NAMALWA (cell line): ENCODE measurements at regions not wholly inside any gene's neighbourhood (a gene's known extent, or its start where the extent isn't known, plus 50 kb on each side); places are given as distances from the start of the nearest gene placed in this dataset.
"Not testable (repeated sequence)": the region's sequence is repeated elsewhere in the genome, so short reads cannot be mapped to it uniquely, and the experiment has no call there.

Experiments
- DNase-seq: peaks from one replicate; pipeline ENCODE4 v3.0.0-alpha.2; 2015; ENCODE audit warnings: low spot score

- DNase-seq = no peak
Observed at GRCh38 chrX:125678258-125678657, 358.6 kb downstream of the TEX13C start.

GRCh38 chrX:125680366-125680765 is 360.7 kb downstream of the TEX13C start:
- no peak for DNase-seq

GRCh38 chrX:125681058-125681457 is 361.4 kb downstream of the TEX13C start:
- DNase-seq = no peak

- DNase-seq = peak; percentile 1
Observed at GRCh38 chrX:125681507-125681906, 361.8 kb downstream of the TEX13C start.

- DNase-seq = not testable (repeated sequence)
Observed at GRCh38 chrX:125690522-125690921, 370.9 kb downstream of the TEX13C start.

- no peak for DNase-seq
Observed at GRCh38 chrX:125694171-125694570, 374.5 kb downstream of the TEX13C start.

- DNase-seq = no peak
Observed at GRCh38 chrX:125709074-125709473, 389.4 kb downstream of the TEX13C start.

- no peak for DNase-seq
Observed at GRCh38 chrX:125709532-125709931, 389.9 kb downstream of the TEX13C start.

- DNase-seq = no peak
Observed at GRCh38 chrX:125710403-125711062, 390.9 kb downstream of the TEX13C start.

- DNase-seq = no peak
Observed at GRCh38 chrX:125711103-125711502, 391.4 kb downstream of the TEX13C start.

- DNase-seq = no peak
Observed at GRCh38 chrX:125713633-125714032, 394.0 kb downstream of the TEX13C start.

GRCh38 chrX:125727117-125727516 is 407.4 kb downstream of the TEX13C start:
- no peak for DNase-seq

- DNase-seq = no peak
Observed at GRCh38 chrX:125736008-125736729, 416.5 kb downstream of the TEX13C start.

GRCh38 chrX:125742811-125743210 is 423.1 kb downstream of the TEX13C start:
- no peak for DNase-seq

- no peak for DNase-seq
Observed at GRCh38 chrX:125744914-125745313, 421.2 kb downstream of the DCAF12L2 start.

- no peak for DNase-seq
Observed at GRCh38 chrX:125757794-125758564, 408.1 kb downstream of the DCAF12L2 start.

GRCh38 chrX:125758819-125759218 is 407.3 kb downstream of the DCAF12L2 start:
- no peak for DNase-seq

GRCh38 chrX:125762954-125763353 is 403.1 kb downstream of the DCAF12L2 start:
- no peak for DNase-seq

- DNase-seq = no peak
Observed at GRCh38 chrX:125765347-125765746, 400.7 kb downstream of the DCAF12L2 start.

- no peak for DNase-seq
Observed at GRCh38 chrX:125769628-125770027, 396.5 kb downstream of the DCAF12L2 start.

- no peak for DNase-seq
Observed at GRCh38 chrX:125778261-125778660, 387.8 kb downstream of the DCAF12L2 start.

- no peak for DNase-seq
Observed at GRCh38 chrX:125782184-125782583, 383.9 kb downstream of the DCAF12L2 start.

GRCh38 chrX:125786316-125786715 is 379.8 kb downstream of the DCAF12L2 start:
- no peak for DNase-seq
